ENCODE measurements at regions not wholly inside any gene's neighbourhood (a gene's known extent, or its start where the extent isn't known, plus 50 kb on each side); places are given as distances from the start of the nearest gene placed in this dataset.

- TF ChIP-seq POLR2A (IDR thresholded peaks at IDR 0.05), result no peak
- no peak for TF ChIP-seq CTCF (IDR thresholded peaks at IDR 0.05)
- TF ChIP-seq EP300 (IDR thresholded peaks at IDR 0.05; ENCODE audit: low read depth), result no peak
Observed at GRCh38 chr10:120793088-120793487, 58.1 kb upstream of the WDR11 start.
